ENCODE measurements at regions not wholly inside any gene's neighbourhood (a gene's known extent, or its start where the extent isn't known, plus 50 kb on each side); places are given as distances from the start of the nearest gene placed in this dataset.

DNA sequence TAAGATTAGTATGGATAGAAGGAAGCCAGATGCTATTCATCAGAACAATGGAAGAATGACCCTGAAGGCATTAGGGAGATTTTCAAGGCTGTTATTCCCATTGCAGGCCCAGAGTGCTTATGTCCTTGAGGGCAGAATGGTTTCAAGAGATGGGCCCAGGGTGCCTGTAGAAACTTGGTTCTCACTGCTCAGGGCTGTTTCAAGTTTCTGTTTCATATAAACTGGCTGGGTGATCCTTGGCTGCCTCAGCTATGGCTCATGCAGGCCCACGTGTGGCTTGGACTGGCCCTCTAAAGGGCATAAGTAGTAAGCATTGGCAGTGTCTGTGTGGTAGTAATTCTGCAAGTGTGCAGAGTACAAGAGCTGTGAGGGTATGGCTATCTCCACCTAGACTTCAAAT lies 540.9 kb upstream of the MAN1A1 start:
- no peaks in the 10 kb centered on the region for H3K9me3 ChIP-seq
- 33% methylated on average over 1 of the region's 1 CpG; no CpG with 5 or more reads in 1 of the 2 donors for WGBS, 2 donors (ENCODE audit: low coverage in 1 of 2)
- TF ChIP-seq POLR2A (IDR thresholded peaks at IDR 0.05) (no peak), POLR2AphosphoS5 (IDR thresholded peaks at IDR 0.05) (no peak), EP300 (IDR thresholded peaks at IDR 0.05) (no peak)
- TF ChIP-seq, protein P1, sequence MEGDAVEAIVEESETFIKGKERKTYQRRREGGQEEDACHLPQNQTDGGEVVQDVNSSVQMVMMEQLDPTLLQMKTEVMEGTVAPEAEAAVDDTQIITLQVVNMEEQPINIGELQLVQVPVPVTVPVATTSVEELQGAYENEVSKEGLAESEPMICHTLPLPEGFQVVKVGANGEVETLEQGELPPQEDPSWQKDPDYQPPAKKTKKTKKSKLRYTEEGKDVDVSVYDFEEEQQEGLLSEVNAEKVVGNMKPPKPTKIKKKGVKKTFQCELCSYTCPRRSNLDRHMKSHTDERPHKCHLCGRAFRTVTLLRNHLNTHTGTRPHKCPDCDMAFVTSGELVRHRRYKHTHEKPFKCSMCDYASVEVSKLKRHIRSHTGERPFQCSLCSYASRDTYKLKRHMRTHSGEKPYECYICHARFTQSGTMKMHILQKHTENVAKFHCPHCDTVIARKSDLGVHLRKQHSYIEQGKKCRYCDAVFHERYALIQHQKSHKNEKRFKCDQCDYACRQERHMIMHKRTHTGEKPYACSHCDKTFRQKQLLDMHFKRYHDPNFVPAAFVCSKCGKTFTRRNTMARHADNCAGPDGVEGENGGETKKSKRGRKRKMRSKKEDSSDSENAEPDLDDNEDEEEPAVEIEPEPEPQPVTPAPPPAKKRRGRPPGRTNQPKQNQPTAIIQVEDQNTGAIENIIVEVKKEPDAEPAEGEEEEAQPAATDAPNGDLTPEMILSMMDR (IDR thresholded peaks at IDR 0.05) = no peak
- no peaks in the 10 kb centered on the region for H3K27me3 ChIP-seq
- H3K4me1 ChIP-seq = no peaks in the 10 kb centered on the region
- ATAC-seq = no peak
- H3K27ac ChIP-seq = no peak overlapping the region
- no peaks in the 10 kb centered on the region for H3K36me3 ChIP-seq
- no peak overlapping the region for H3K4me3 ChIP-seq

DNA sequence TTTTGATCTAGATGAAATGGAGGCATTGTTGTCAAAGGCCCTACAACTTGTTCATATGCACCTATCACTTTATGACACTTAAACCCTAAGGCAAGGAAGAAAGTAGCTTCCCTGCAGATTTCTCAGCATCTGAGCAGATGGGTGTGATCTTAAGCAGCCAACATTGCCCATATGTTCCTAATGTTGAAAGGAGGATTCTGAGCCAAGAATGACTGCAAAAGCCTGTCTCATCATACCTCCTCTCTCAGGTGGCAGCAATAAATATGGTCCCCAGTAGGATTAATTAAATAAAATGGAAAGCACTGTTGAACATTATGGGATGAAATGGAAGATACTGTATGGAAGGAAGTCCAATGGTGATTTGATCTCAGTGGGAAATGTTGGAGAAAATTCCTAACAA lies 538.1 kb upstream of the MAN1A1 start:
- H3K4me1 ChIP-seq = no peaks in the 10 kb centered on the region
- no peaks in the 10 kb centered on the region for H3K36me3 ChIP-seq
- TF ChIP-seq, protein P1 (IDR thresholded peaks at IDR 0.05) = no peak
- TF ChIP-seq POLR2AphosphoS5 (IDR thresholded peaks at IDR 0.05) (no peak), POLR2A (IDR thresholded peaks at IDR 0.05) (no peak), EP300 (IDR thresholded peaks at IDR 0.05) (no peak)
- H3K27ac ChIP-seq = no peak overlapping the region
- H3K9me3 ChIP-seq = no peaks in the 10 kb centered on the region
- H3K4me3 ChIP-seq = no peak overlapping the region
- no peaks in the 10 kb centered on the region for H3K27me3 ChIP-seq
- ATAC-seq = no peak

DNA sequence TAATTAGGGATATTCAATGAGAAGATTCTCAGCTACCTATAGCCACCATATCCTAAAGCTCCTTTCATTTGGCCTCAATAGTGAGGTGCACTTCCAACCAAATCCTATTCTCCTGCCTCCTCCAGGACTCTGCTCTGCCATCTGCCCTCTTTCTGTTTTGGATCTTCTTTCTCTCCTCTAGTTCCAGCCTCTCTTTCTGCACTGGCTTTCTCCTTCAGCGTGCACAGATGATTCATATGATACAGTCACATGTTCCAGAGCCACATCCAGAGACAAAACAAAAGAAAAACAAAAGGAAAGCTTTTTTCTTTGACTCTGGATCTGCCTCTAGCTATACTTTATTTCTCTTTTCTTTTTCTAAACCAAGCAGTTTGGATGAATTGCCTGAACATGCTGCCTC lies 531.9 kb upstream of the MAN1A1 start:
- TF ChIP-seq, protein P1 (IDR thresholded peaks at IDR 0.05) = no peak
- TF ChIP-seq POLR2AphosphoS5 (IDR thresholded peaks at IDR 0.05) = no peak
- no peak for TF ChIP-seq POLR2A (IDR thresholded peaks at IDR 0.05)
- no peak for TF ChIP-seq EP300 (IDR thresholded peaks at IDR 0.05)
- ATAC-seq = no peak
- no peaks in the 10 kb centered on the region for H3K4me1 ChIP-seq
- H3K27ac ChIP-seq = no peak overlapping the region
- H3K9me3 ChIP-seq = no peaks in the 10 kb centered on the region
- no peaks in the 10 kb centered on the region for H3K27me3 ChIP-seq
- H3K4me3 ChIP-seq = no peak overlapping the region
- H3K36me3 ChIP-seq = no peaks in the 10 kb centered on the region
- WGBS, 2 donors (ENCODE audit: low coverage in 1 of 2) = 7 to 29% methylated on average over 1 of the region's 1 CpG

DNA sequence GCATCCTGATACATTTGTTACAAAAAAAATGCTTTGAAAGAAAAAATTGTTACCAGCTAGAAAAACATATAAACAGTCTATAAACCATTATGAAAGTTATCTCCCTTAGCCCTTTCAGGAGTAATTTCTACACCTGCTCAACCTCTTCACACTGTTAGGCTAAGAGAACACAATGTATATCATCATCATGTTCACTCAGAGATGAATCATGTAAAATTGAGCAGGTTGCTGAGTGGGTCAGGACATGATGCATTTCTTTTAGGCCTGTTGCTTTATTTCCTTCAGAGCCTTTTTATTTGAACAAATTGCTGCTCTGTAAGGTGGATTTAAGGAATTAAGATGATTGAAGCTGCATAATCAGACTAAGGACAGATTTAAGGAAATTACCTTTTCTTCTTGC lies 531.3 kb upstream of the MAN1A1 start:
- no peaks in the 10 kb centered on the region for H3K4me1 ChIP-seq
- no peak for ATAC-seq

DNA sequence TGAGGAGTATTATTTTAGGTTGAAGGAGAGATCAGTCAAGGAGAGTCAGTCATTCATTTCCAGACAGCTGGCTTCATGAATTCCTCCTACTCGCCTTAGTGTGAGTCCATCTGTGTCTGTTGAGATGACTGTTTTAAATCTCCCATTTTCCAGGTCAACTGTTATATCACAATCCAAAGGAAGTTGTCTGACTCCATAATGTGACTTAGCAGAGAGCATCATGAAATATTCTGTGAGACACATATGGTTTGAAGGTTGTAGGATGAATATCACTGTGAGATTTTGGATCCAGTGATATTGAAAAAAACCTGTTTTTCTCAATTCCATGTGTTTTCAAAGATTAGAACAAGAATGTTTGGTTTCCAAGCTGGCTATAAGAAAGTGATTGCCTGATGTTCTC lies 530.2 kb upstream of the MAN1A1 start:
- H3K4me3 ChIP-seq = no peak overlapping the region
- ATAC-seq = no peak
- TF ChIP-seq POLR2A (IDR thresholded peaks at IDR 0.05) = no peak
- TF ChIP-seq POLR2AphosphoS5 (IDR thresholded peaks at IDR 0.05) = no peak
- TF ChIP-seq EP300 (IDR thresholded peaks at IDR 0.05) = no peak
- TF ChIP-seq, protein P1 (IDR thresholded peaks at IDR 0.05) = no peak
- H3K4me1 ChIP-seq = no peaks in the 10 kb centered on the region
- H3K36me3 ChIP-seq = no peaks in the 10 kb centered on the region
- WGBS, 2 donors (ENCODE audit: low coverage in 1 of 2) = 8 to 100% methylated on average over 1 of the region's 1 CpG
- H3K9me3 ChIP-seq = no peaks in the 10 kb centered on the region
- no peaks in the 10 kb centered on the region for H3K27me3 ChIP-seq
- no peak overlapping the region for H3K27ac ChIP-seq

More for the DNA sequence above, 531.3 kb upstream of the MAN1A1 start:
- Histone ChIP-seq H3K4me3 (no peak overlapping the region), H3K27ac (no peak overlapping the region), H3K27me3 (no peaks in the 10 kb centered on the region), H3K36me3 (no peaks in the 10 kb centered on the region), H3K9me3 (no peaks in the 10 kb centered on the region)
- TF ChIP-seq, protein P1 (IDR thresholded peaks at IDR 0.05) = no peak
- TF ChIP-seq POLR2AphosphoS5 (IDR thresholded peaks at IDR 0.05) (no peak), POLR2A (IDR thresholded peaks at IDR 0.05) (no peak), EP300 (IDR thresholded peaks at IDR 0.05) (no peak)

Measured in gastroesophageal sphincter (tissue), 4 donors.